Stimulated activated CD8-positive, alpha-beta memory T cell treated with anti-CD3 and anti-CD28 coated beads, Interleukin-4, amount 100 ng/mL, for 4 hours (primary cell): ENCODE measurements at regions not wholly inside any gene's neighbourhood (a gene's known extent, or its start where the extent isn't known, plus 50 kb on each side); places are given as distances from the start of the nearest gene placed in this dataset.

Experiments
- DNase-seq, 2 donors: peaks; one replicate each; pipeline ENCODE4 v3.0.0-alpha.2; 2020; ENCODE audit warnings: low read depth in 2 of 2, low spot score in 1 of 2

DNA sequence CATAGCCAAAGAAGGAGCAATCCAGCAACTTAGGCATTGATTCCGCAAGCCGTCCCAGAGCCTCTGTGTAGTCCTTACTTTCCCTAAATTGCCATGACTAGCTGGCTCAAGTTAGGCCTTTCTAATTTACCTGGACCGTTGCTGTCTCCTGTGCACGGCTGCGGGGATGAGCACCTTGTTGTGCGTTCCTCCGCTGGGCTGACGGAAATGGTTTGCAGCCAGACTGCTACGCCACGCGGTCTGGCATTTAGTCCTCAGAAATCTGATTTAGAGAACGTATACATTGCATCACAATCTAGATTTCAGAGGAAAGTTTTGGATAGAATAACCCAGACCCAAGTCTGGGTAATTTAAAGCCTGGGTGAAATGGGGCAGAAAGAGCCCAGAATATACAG is 133.2 kb upstream of the ARHGAP5 start:
- DNase-seq: no peak

DNA sequence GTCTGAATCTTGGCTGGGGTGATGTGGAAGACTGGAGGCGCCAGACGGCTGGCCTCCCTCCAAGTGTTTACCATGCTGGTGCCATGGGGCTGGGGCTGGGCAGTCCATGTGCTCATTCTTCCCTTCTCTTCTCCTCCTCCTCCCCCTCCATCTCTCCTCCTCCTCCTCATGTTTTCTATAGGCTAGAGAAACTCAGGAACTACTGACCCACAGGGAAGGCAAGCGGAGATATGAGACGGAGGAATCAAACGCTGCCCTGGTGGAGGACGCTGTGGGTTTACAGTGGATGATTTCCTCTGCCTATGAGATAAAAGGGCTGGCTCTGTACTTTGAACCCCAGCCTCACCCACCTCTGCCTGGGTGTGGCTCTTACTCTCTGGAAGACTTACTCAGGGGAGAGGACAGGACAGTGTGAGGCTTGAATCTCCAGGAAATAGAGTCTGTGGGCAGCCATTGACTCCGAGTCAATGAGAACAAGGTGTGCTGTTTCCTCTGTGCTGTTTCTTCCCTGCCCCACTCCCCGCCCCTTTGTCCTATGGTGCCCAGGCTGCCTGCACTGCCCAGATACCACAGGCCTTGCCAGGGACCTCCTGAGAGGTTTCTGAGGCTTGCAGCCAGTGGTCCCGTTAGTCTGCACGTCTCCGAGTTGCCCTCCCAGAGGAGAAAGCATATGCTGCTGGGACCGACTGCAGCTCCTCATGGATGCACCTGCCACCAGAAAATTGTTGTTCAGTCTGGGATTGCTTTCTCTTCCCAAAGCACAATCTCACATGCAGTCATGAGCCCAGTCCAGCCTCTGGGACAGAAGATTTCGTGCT is 132.6 kb upstream of the ARHGAP5 start:
- DNase-seq: no peak

DNA sequence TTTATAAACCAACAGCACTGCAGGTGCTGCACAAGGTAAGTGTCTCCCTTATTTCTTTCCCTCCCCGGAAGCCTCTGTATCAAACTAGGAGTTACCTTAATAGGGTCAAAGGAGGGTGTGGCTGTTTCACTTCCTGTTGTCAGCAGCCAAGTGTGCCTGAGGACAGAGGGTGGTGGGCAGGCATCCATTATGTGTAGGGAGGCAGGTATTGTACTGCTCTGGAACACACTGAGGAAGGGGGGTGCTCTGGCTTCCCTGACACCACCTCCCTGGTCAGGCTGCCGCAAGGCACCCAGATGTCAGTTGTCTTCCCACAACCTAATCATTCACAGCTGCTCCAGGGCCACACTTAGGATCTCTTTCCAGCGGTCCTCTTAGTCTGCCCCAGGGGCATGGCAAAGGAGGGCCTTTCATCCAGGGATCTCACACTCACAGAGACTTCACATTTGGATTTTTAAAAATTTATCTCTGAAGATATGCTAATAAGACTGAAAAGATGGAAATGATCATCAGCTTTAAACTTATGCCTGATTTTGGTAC is 132.0 kb upstream of the ARHGAP5 start:
- DNase-seq: no peak

DNA sequence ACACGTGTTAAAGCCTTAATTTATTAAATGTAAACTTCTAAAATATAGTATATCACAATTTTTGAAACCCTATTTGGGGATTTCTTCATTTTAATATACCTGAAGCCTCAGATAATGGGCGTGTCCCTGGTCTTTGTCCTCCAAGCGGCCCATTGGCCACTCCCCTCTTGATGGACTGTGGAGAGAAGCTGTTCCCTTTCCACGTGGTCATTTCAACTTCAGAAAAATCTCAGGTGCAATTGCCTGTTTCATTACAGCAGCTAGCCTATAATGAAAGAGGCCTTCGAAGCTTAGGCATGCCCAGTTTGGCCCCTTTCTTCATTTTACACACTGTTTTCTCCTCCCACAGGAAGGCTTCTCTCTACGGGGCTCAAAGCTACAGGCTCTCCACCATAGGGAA is 131.4 kb upstream of the ARHGAP5 start:
- no peak for DNase-seq

DNA sequence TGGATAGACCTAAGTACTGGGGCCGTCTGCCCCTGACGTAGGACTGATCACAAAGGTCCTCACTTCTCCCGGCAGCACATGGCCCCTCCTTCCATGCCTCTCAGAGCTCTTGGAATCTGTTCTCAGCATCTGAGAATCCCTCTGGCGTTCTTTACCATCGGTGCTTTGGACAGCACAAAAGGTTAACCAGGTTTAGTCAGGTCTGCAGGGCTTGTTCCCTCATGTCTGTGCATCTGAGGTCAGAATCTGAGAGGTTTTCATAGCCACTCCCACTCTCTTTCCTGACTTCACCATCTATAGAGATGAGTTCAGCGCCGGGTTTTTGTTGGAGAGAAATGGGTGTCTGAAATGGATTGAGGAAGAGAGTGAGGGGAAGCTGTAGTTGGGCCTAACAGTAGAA is 130.0 kb upstream of the ARHGAP5 start:
- DNase-seq: no peak

- no peak for DNase-seq
Observed at GRCh38 chr14:31947680-31948595, 129.2 kb upstream of the ARHGAP5 start.

DNA sequence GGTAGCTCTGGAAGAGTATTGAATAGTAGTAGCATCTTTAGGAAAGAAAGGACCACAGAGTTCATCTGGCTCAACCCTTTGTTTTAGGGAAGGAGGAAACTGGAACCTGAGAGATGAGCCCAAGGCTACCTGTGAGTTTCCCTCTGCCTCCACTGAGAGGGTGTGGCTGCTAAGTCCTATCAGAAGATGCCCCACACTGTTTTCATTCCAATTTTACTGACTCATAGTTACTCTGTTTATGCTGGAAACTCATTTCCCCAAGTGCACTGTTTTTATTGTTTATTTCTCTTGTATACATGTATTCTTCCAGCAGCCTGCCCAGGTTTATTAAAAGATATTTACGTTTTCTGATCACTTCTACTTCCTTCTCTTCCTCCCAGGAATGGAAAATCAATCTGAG is 127.4 kb upstream of the ARHGAP5 start:
- DNase-seq: no peak

- DNase-seq: no peak
Observed at GRCh38 chr14:31950331-31950730, 126.8 kb upstream of the ARHGAP5 start.

- no peak for DNase-seq
Observed at GRCh38 chr14:31950764-31951637, 126.1 kb upstream of the ARHGAP5 start.

GRCh38 chr14:31951638-31951964 is 125.5 kb upstream of the ARHGAP5 start:
- no peak for DNase-seq

- no peak for DNase-seq
Observed at GRCh38 chr14:31952573-31952972, 124.5 kb upstream of the ARHGAP5 start.

- DNase-seq: no peak
Observed at GRCh38 chr14:31953210-31953609, 123.9 kb upstream of the ARHGAP5 start.

GRCh38 chr14:31954991-31955390 is 122.1 kb upstream of the ARHGAP5 start:
- no peak for DNase-seq

GRCh38 chr14:31955936-31956579 is 121.0 kb upstream of the ARHGAP5 start:
- no peak for DNase-seq

GRCh38 chr14:31957565-31957964 is 119.5 kb upstream of the ARHGAP5 start:
- DNase-seq: no peak

DNA sequence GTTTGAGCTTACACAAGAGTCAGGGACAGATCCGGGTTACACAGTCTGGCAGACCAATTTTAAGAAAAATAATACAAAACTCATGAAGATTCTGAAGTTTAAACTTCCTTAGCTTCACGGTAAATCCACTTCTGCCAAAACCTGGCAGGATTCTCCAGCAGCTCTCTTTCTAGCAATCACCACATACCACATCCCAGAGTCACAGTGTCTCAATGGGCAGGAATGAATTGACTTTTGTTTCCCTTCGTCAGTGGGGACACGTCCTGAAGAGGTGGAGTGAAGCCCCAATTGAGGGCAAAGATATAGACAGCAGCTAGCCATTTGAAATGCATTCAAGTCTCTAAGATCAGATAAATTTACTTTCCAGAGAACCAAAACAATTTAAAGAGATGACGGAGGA is 117.1 kb upstream of the ARHGAP5 start:
- no peak for DNase-seq

- no peak for DNase-seq
Observed at GRCh38 chr14:31961896-31962295, 115.2 kb upstream of the ARHGAP5 start.

DNA sequence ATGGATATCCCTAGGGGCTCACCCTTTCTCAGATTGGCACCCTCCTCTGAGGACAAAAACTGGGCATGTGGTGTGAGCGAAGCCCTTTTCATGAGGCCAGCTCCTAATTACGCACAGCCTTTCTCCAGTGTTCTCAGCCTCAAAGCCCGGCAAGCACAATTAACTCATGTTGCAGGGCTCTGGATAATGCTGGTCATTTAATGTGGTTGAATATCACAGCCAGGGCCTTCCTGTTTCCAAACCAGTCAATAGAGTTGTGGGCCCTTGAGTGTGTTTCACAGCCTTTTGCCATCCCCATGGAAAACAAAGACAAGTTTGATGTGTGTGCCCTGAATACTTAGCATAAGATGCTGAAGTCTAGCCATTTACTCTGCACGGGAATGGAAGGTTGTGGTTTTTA is 114.2 kb upstream of the ARHGAP5 start:
- DNase-seq: no peak

GRCh38 chr14:31963587-31963986 is 113.5 kb upstream of the ARHGAP5 start:
- DNase-seq: no peak

GRCh38 chr14:31964490-31964889 is 112.6 kb upstream of the ARHGAP5 start:
- no peak for DNase-seq
